Aorta (tissue), 5 donors: ENCODE measurements at regions not wholly inside any gene's neighbourhood (a gene's known extent, or its start where the extent isn't known, plus 50 kb on each side); places are given as distances from the start of the nearest gene placed in this dataset.

Experiments
- ATAC-seq: fragments of 200-7000 bp; cut with Tn5 transposase; one replicate; pipeline ENCODE4 v1.9.1; 2022; ENCODE audit warnings: moderate library complexity; ENCODE audit not compliant: low FRiP score
- DNase-seq, 2 donors: peaks; one replicate each; pipeline ENCODE4 v3.0.0-alpha.2; 2020
- H3K27ac ChIP-seq, 2 donors: one replicate each; pipeline ENCODE4 v1.5.1; 2013; ENCODE audit warnings: low read length in 2 of 2, mild to moderate bottlenecking in 2 of 2, moderate library complexity in 2 of 2, control low read depth in 1 of 2, inconsistent platforms in 1 of 2, low read depth in 1 of 2
- H3K27me3 ChIP-seq, 2 donors: one replicate each; pipeline ENCODE4 v1.6.1; 2013; ENCODE audit warnings: control low read depth in 1 of 2, low read length in 1 of 2, mild to moderate bottlenecking in 1 of 2, moderate library complexity in 1 of 2; ENCODE audit not compliant: insufficient read depth in 2 of 2, control insufficient read depth in 1 of 2
- H3K36me3 ChIP-seq, 2 donors: one replicate each; pipeline ENCODE4 v1.6.1; 2013; ENCODE audit warnings: control low read depth in 1 of 2, low read length in 1 of 2, mild to moderate bottlenecking in 1 of 2; ENCODE audit not compliant: insufficient read depth in 2 of 2, control insufficient read depth in 1 of 2
- H3K4me1 ChIP-seq, 2 donors: one replicate each; pipeline ENCODE4 v1.6.1; 2013; ENCODE audit warnings: low read length in 2 of 2, control low read depth in 1 of 2, mild to moderate bottlenecking in 1 of 2, moderate library complexity in 1 of 2; ENCODE audit not compliant: insufficient read depth in 2 of 2, control insufficient read depth in 1 of 2
- H3K4me3 ChIP-seq, 2 donors: one replicate each; pipeline ENCODE4 v1.5.1; 2013; ENCODE audit warnings: low read length in 2 of 2, control low read depth in 1 of 2, mild to moderate bottlenecking in 1 of 2
- H3K9me3 ChIP-seq: one replicate; pipeline ENCODE4 v1.6.1; 2013; ENCODE audit warnings: mild to moderate bottlenecking, low read length; ENCODE audit not compliant: control insufficient read depth
- WGBS, 2 donors: extraction: QIAGEN DNeasy Blood & Tissue Kit; methylation state at CpG; one replicate each; pipeline ENCODE4 v1.1.7; 2013; 5-methylcytosine and 5-hydroxymethylcytosine counted together
- intact Hi-C, 2 donors: fragments of 100-400 bp; cut with DNase I; formaldehyde crosslinking; loops; one replicate each; pipeline versions ENCODE4 v1.14.2 to v1.15.0; 2022
- donor health status: healthy with polysubstance abuse.
- donor health status: Bipolar disorder and iron deficiency.
- donor health status: DM: no; HTN: no; CAD: no.
- donor health status: DM: no; HTN: no; CAD: no.
- donor health status: DM: yes; HTN: yes; CAD: no.

DNA sequence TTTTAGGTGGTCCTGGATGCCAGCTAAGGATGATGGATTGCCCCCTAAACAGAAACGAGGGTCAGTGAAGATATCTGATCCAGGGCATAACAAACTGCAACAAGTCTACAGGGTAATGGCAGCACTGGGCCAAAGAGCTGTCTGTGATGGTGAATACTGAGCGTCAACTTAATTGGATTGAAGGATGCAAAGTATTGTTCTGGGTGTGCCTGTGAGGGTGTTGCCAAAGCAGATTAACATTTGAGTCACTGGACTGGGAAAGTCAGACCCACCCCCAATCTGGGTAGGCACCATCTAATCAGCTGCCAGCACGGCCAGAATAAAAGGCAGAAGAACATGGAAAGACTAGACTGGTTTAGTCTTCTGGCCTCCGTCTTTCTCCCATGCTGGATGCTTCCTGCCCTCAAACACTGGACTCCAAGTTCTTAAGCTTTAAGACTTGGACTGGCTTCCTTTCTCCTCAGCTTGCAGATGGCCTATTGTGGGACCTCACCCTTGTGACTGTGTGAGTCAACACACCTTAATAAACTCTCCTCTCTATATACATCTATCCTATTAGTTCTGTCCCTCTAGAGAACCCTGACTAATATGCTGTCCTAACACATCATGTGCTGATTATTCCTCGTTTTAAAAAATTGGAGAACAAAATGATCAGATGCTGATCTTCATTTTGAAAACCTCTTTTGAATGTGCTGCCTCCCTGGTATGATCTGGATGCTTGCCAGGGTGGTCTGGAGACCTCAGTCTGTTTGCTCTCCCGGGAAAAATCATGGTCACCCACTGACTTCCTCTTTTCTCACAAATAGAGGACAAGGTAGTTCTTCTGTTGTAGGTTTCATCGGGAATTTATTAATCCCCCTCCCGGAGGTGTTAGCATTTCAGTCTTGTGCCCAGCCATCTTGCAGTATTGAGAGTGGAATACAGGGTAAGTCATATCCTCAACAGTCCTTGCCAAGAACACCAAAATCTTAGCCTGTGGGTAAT, 234.7 kb downstream of the SETD4 start:
- H3K27ac ChIP-seq, result no peak overlapping the region
- intact Hi-C loops, result no loop called here
- ATAC-seq, result no peak
- WGBS, 2 donors, result 83 to 85% methylated on average over 8 of the region's 8 CpGs
- H3K36me3 ChIP-seq, result no peaks in the 10 kb centered on the region
- H3K4me3 ChIP-seq, result no peak overlapping the region
- H3K27me3 ChIP-seq, result no peaks in the 10 kb centered on the region
- no peaks in the 10 kb centered on the region for H3K4me1 ChIP-seq
- H3K9me3 ChIP-seq, result no peaks in the 10 kb centered on the region
- DNase-seq, result no peak

DNA sequence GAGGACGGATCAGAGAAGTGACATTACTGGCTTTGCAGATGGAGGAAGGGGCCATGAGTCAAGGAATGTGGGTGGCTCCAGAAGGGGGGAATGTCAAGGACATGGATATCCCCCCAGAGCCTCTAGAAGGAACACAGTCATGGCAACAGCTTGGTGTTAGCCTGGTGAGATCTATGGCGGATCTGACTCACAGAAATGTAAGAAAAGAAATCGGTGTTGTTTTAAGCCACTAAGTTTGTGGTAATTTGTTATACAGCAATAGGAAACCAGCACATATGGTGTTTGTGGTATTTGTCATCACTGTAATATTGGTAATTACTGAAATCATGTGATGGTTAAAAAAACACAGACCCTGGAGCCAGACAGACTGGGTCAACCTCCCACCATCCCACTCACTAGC, 236.2 kb downstream of the SETD4 start:
- no peak for DNase-seq
- intact Hi-C loops, result no loop called here
- Histone ChIP-seq H3K36me3 (no peaks in the 10 kb centered on the region), H3K9me3 (no peaks in the 10 kb centered on the region), H3K27me3 (no peaks in the 10 kb centered on the region), H3K4me1 (no peaks in the 10 kb centered on the region), H3K4me3 (no peak overlapping the region), H3K27ac (no peak overlapping the region)
- no peak for ATAC-seq
- 93 to 94% methylated on average over 3 of the region's 3 CpGs for WGBS, 2 donors

DNA sequence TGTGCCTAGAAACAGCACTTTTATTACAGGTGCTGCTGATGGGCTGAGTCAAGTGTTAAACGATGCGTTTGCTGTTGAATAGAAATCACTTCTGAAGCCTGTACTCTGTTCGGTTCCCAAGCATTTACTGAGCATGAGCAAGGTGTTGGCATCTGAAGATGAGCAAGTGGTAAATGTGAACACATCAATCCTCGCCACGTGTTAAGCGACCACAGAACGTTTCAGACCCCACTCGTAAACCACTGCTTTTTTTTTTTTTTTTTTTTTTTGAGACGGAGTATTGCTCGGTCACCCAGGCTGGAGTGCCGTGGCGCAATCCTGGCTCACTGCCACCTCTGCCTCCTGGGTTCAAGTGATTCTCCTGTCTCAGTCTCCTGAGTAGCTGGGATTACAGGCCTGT, 241.2 kb downstream of the SETD4 start:
- H3K4me1 ChIP-seq, result no peaks in the 10 kb centered on the region
- H3K27ac ChIP-seq, result no peak overlapping the region
- no peaks in the 10 kb centered on the region for H3K36me3 ChIP-seq
- ATAC-seq, result no peak
- DNase-seq, result no peak
- no peak overlapping the region for H3K4me3 ChIP-seq
- intact Hi-C loops, result no loop called here
- no peaks in the 10 kb centered on the region for H3K27me3 ChIP-seq
- no peaks in the 10 kb centered on the region for H3K9me3 ChIP-seq
- WGBS, 2 donors, result 94 to 96% methylated on average over 10 to 12 of the region's 12 CpGs

DNA sequence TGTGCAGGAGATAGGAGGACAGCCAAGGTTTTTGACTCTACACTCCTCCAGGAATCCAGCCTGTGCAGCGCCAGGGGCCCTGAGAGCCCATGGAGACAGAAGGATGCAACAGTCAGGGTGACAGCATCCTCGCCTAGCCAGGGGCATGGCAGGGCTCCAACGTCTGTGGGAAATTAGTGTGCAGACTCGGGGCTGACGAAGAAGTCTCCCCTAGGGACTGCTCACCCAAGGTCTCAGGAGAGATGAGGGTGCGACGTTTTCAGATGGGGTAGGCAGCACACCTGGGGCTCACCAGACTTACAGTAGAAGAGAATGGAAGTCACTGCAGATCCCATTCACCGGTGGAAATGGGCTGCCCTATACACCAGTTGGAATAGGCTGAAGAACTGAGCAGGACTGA, 241.7 kb downstream of the SETD4 start:
- intact Hi-C loops, result no loop called here
- no peak for DNase-seq
- no peak overlapping the region for H3K27ac ChIP-seq
- WGBS, 2 donors, result 70 to 71% methylated on average over 8 of the region's 8 CpGs
- H3K9me3 ChIP-seq, result no peaks in the 10 kb centered on the region
- H3K27me3 ChIP-seq, result no peaks in the 10 kb centered on the region
- ATAC-seq, result no peak
- H3K4me3 ChIP-seq, result no peak overlapping the region
- no peaks in the 10 kb centered on the region for H3K36me3 ChIP-seq
- H3K4me1 ChIP-seq, result no peaks in the 10 kb centered on the region

DNA sequence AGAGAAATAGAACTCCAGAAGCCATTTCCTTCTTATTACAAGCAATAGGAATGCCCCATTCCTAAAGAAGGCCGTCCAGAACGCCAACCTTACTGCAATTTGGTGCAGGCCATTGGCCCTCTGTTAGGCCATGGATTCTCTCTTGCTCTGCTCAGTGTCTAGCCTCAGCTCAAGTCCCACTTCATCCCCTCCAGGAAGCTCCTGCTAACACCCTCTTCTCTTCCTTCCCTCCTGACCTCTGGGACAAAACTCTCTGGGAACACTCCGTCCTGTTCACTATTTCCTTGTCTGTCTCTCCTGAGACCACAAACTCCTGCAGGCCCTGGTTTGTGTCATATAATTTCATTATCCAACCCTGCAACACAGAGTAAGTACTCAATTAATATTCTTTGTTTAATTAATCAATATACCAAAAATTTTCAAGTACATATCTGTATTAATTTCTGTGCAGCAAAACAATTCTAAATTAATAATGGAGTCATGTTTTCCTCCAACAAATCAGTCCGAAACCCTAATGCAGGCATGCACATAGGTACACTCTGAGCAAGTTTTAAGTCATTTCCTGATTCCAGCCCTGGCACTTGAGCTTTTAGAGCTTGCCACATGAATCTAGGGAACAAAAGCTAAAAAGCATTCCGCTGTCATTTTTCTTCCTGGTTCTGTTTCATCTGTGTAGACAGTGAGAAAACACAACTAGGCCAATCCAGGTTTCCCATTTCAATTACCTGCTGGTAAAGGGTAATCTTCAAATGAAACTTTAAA, 245.3 kb downstream of the SETD4 start:
- no peak for DNase-seq
- intact Hi-C loops, result no loop called here
- Histone ChIP-seq H3K4me1 (no peaks in the 10 kb centered on the region), H3K9me3 (no peaks in the 10 kb centered on the region), H3K4me3 (no peak overlapping the region), H3K27me3 (no peaks in the 10 kb centered on the region), H3K36me3 (no peaks in the 10 kb centered on the region), H3K27ac (no peak overlapping the region)
- ATAC-seq, result no peak
- 77 to 84% methylated on average over 5 of the region's 5 CpGs for WGBS, 2 donors

DNA sequence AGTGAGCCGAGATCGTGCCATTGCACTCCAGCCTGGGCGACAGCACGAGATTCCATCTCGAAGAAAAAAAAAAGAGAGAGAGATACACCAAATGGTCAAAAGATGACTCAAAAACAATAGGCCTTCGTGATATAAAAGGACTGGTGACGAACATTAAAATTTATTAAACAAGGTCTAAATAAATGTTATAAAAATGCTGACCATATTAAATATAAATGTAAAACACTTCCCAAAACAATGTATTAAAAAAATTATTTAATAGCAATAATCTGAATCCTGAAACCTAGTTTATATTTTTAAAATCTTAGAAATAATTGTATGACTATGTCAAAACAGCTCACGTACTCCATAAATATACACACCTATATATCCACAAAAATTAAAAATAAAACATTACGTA, 247.6 kb downstream of the SETD4 start:
- H3K4me1 ChIP-seq, result no peaks in the 10 kb centered on the region
- intact Hi-C loops, result no loop called here
- 97% methylated on average over 9 of the region's 9 CpGs for WGBS, 2 donors
- no peak for DNase-seq
- no peaks in the 10 kb centered on the region for H3K27me3 ChIP-seq
- no peaks in the 10 kb centered on the region for H3K9me3 ChIP-seq
- no peak overlapping the region for H3K27ac ChIP-seq
- no peaks in the 10 kb centered on the region for H3K36me3 ChIP-seq
- no peak for ATAC-seq
- no peak overlapping the region for H3K4me3 ChIP-seq

DNA sequence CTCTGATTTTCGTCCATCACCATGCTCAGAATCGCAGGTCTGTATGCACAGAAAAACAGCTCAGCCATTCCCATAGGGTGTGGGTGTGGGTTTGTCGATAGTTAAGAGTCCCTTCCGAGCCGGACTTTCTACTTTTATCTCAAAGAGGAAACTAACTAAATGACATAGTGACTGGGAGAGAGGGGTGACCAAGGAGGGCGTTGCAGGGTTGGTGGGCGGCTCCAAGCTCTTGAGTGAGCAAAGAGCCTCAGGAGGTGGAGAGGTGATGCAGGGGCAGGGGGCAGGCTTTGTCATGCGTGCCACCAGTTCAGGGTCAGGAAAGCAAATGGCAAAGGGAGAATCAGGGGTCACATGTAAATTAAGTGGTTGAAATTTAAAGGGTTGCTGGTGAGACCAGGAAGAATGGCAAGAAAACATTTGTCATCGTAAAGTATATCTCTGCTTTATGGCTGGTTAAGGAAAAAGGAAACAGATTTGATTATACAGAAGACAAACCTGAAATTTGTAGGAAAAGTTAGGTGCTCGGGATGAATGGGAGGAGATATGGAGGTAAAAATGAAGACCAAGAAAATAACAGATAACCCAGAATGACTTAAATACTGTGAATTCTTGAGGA, 249.0 kb downstream of the SETD4 start:
- DNase-seq (no peak), ATAC-seq (no peak)
- Histone ChIP-seq H3K27ac (no peak overlapping the region), H3K4me1 (no peaks in the 10 kb centered on the region), H3K27me3 (no peaks in the 10 kb centered on the region), H3K36me3 (no peaks in the 10 kb centered on the region), H3K9me3 (no peaks in the 10 kb centered on the region), H3K4me3 (no peak overlapping the region)
- intact Hi-C loops, result no loop called here
- 90 to 92% methylated on average over 10 of the region's 10 CpGs for WGBS, 2 donors

DNA sequence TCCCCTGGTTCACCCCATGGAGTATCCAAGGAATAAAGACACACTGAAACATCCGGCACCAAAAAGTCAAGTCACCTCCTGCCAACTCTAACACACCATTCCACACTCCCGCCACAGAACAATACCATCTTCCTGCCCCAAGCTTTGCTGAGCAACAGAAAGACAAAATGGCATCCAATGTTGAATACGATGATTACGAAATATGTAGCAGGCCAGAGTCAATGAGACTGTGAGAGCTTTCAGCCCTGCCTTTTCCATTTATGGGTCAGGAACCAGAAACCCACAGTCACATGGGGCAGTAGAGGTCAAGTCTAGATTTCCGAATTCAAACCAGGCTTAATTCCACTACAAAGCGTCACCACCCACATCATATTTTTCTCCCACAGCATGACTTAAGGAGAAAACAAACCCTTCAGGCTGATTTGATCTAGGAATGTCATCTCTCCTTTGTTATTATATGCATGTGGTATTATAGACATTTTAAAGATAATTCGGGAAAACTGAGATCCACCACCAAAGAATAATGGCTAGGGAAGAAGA, 249.8 kb downstream of the SETD4 start:
- intact Hi-C loops, result no loop called here
- H3K27ac ChIP-seq, result no peak overlapping the region
- no peak for DNase-seq
- no peaks in the 10 kb centered on the region for H3K9me3 ChIP-seq
- H3K27me3 ChIP-seq, result no peaks in the 10 kb centered on the region
- WGBS, 2 donors, result 91 to 93% methylated on average over 7 of the region's 7 CpGs
- H3K36me3 ChIP-seq, result no peaks in the 10 kb centered on the region
- no peak overlapping the region for H3K4me3 ChIP-seq
- no peaks in the 10 kb centered on the region for H3K4me1 ChIP-seq
- ATAC-seq, result no peak
